IMR-90 (cell line): ENCODE measurements at regions not wholly inside any gene's neighbourhood (a gene's known extent, or its start where the extent isn't known, plus 50 kb on each side); places are given as distances from the start of the nearest gene placed in this dataset.

Experiments
- ATAC-seq: fragments of 200-7000 bp; cut with Tn5 transposase; 2 replicates; pipeline ENCODE4 v1.9.1; 2020; ENCODE audit warnings: low read depth, mild to moderate bottlenecking, moderate library complexity
- BruUV-seq: library from RNA; stranded (reverse); fragments of 400-500 nt; replicated peaks from 2 replicates; lab custom pipeline; 2021; lab: Mats Ljungman, UMichigan
- CTCF ChIA-PET: fragments of 300-600 bp; formaldehyde crosslinking; extraction: SDS; loops from one replicate; lab custom pipeline; 2021; ENCODE audit warnings: antibody characterized with exemption; lab: Yijun Ruan, JAX
- POLR2A ChIA-PET: fragments of 300-600 bp; sonication (Branson Sonifier 250); formaldehyde crosslinking; loops from one replicate; lab custom pipeline; 2022; ENCODE audit warnings: antibody characterized with exemption; ENCODE audit not compliant: unreplicated experiment; lab: Charles Lee
- DNase-seq: peaks from one replicate; pipeline ENCODE4 v3.0.0; 2013
- H2AFZ ChIP-seq: replicated peaks from 2 replicates; pipeline ENCODE3; 2013; ENCODE audit warnings: low read length, mild to moderate bottlenecking; ENCODE audit not compliant: poor library complexity
- H2AK5ac ChIP-seq: 2 replicates; pipeline ENCODE4 v1.6.1; 2013; ENCODE audit warnings: low read depth, low read length, inconsistent platforms
- H2AK9ac ChIP-seq: replicated peaks from 2 replicates; pipeline ENCODE3; 2013; ENCODE audit warnings: mild to moderate bottlenecking, low read depth, low read length, moderate library complexity; ENCODE audit not compliant: poor library complexity
- H2BK120ac ChIP-seq: 2 replicates; pipeline ENCODE4 v1.6.1; 2013; ENCODE audit warnings: low read depth, low read length, inconsistent platforms
- H2BK15ac ChIP-seq: 3 replicates; pipeline ENCODE4 v1.6.1; 2013; ENCODE audit warnings: low read depth, low read length, inconsistent platforms
- H2BK20ac ChIP-seq: 2 replicates; pipeline ENCODE4 v1.6.1; 2013; ENCODE audit warnings: low read depth, mild to moderate bottlenecking, inconsistent platforms, low read length, moderate library complexity
- H2BK5ac ChIP-seq: 2 replicates; pipeline ENCODE4 v1.6.1; 2013; ENCODE audit warnings: mild to moderate bottlenecking, low read depth, low read length, inconsistent platforms; ENCODE audit not compliant: poor library complexity, severe bottlenecking
- H3K14ac ChIP-seq: replicated peaks from 2 replicates; pipeline ENCODE4 v1.6.1; 2013; ENCODE audit warnings: low read depth, low read length, inconsistent platforms
- H3K18ac ChIP-seq: 2 replicates; pipeline ENCODE4 v1.6.1; 2013; ENCODE audit warnings: low read depth, low read length, control low read depth
- H3K23ac ChIP-seq: 2 replicates; pipeline ENCODE4 v1.6.1; 2013; ENCODE audit warnings: low read depth, low read length, inconsistent platforms
- H3K27ac ChIP-seq: 2 replicates; pipeline ENCODE4 v1.5.1; 2013; ENCODE audit warnings: mild to moderate bottlenecking, control low read depth, low read length; ENCODE audit not compliant: insufficient read depth
- H3K27me3 ChIP-seq: 2 replicates; pipeline ENCODE4 v1.6.1; 2013; ENCODE audit warnings: low read length; ENCODE audit not compliant: control insufficient read depth, insufficient read depth
- H3K36me3 ChIP-seq: 2 replicates; pipeline ENCODE4 v1.6.1; 2013; ENCODE audit warnings: low read length, mixed read lengths; ENCODE audit not compliant: control insufficient read depth, insufficient read depth
- H3K4ac ChIP-seq: 2 replicates; pipeline ENCODE4 v1.6.1; 2013; ENCODE audit warnings: low read depth, low read length, inconsistent platforms
- H3K4me1 ChIP-seq: 2 replicates; pipeline ENCODE4 v1.6.1; 2013; ENCODE audit warnings: low read length, mixed read lengths; ENCODE audit not compliant: control insufficient read depth, insufficient read depth
- H3K4me2 ChIP-seq: 2 replicates; pipeline ENCODE4 v1.6.1; 2013; ENCODE audit warnings: low read depth, mild to moderate bottlenecking, control low read depth, low read length, moderate library complexity
- H3K4me3 ChIP-seq: 2 replicates; pipeline ENCODE4 v1.5.1; 2013; ENCODE audit warnings: low read depth, mild to moderate bottlenecking, control low read depth, low read length, moderate library complexity; ENCODE audit not compliant: insufficient read depth
- H3K56ac ChIP-seq: 2 replicates; pipeline ENCODE4 v1.6.1; 2013; ENCODE audit warnings: low read length, inconsistent platforms; ENCODE audit not compliant: insufficient read depth; ENCODE audit errors: extremely low read depth
- H3K79me1 ChIP-seq, 2 experiments: 2 replicates each; pipeline ENCODE4 v1.6.1; 2013; ENCODE audit warnings: low read length in 2 of 2, inconsistent platforms in 1 of 2, low read depth in 1 of 2
- H3K9ac ChIP-seq: 2 replicates; pipeline ENCODE4 v1.6.1; 2013; ENCODE audit warnings: low read depth, low read length, control low read depth
- H3K9me1 ChIP-seq: 2 replicates; pipeline ENCODE4 v1.6.1; 2013; ENCODE audit warnings: low read length, inconsistent platforms; ENCODE audit not compliant: insufficient read depth
- H3K9me3 ChIP-seq: 2 replicates; pipeline ENCODE4 v1.6.1; 2013; ENCODE audit warnings: low read length; ENCODE audit not compliant: control insufficient read depth, insufficient read depth
- H4K20me1 ChIP-seq: 2 replicates; pipeline ENCODE4 v1.6.1; 2013; ENCODE audit warnings: low read length, inconsistent platforms; ENCODE audit not compliant: insufficient read depth
- H4K5ac ChIP-seq: 2 replicates; pipeline ENCODE4 v1.6.1; 2013; ENCODE audit warnings: mild to moderate bottlenecking, low read depth, low read length, control low read depth
- H4K8ac ChIP-seq, 2 experiments: 2 replicates each; pipeline ENCODE4 v1.6.1; 2013; ENCODE audit warnings: low read depth in 2 of 2, low read length in 2 of 2, control low read depth in 1 of 2, inconsistent platforms in 1 of 2
- H4K91ac ChIP-seq: 2 replicates; pipeline ENCODE4 v1.6.1; 2013; ENCODE audit warnings: low read depth, low read length, inconsistent platforms; ENCODE audit not compliant: insufficient read depth
- BHLHE40 ChIP-seq: fragments of 150-350 bp; IDR thresholded peaks from 2 replicates; pipeline ENCODE4 v1.6.1; 2016; ENCODE audit warnings: mild to moderate bottlenecking, low read depth, low read length
- CEBPB ChIP-seq: IDR thresholded peaks from 2 replicates; pipeline ENCODE4 v1.6.1; 2012; ENCODE audit warnings: low read depth, low read length, improper control_type of control experiment
- CHD1 ChIP-seq: IDR thresholded peaks from 2 replicates; pipeline ENCODE4 v1.6.1; 2012; ENCODE audit warnings: low read depth, low read length, improper control_type of control experiment
- FOS ChIP-seq: fragments of 150-350 bp; IDR thresholded peaks from 2 replicates; pipeline ENCODE4 v1.6.1; 2016; ENCODE audit warnings: low read depth, low read length
- MAFK ChIP-seq: IDR thresholded peaks from 2 replicates; pipeline ENCODE4 v1.6.1; 2012; ENCODE audit warnings: low read depth, low read length, improper control_type of control experiment
- MAZ ChIP-seq: IDR thresholded peaks from 2 replicates; pipeline ENCODE4 v1.6.1; 2012; ENCODE audit warnings: low read depth, mild to moderate bottlenecking, low read length, improper control_type of control experiment, moderate library complexity, borderline replicate concordance
- MXI1 ChIP-seq: IDR thresholded peaks from 2 replicates; pipeline ENCODE4 v1.6.1; 2012; ENCODE audit warnings: low read depth, mild to moderate bottlenecking, low read length, moderate library complexity, borderline replicate concordance
- NFE2L2 ChIP-seq: fragments of 150-350 bp; IDR thresholded peaks from 2 replicates; pipeline ENCODE4 v1.6.1; 2016; ENCODE audit warnings: low read depth, mild to moderate bottlenecking, low read length
- POLR2A ChIP-seq: IDR thresholded peaks from 2 replicates; pipeline ENCODE4 v1.6.1; 2012; ENCODE audit warnings: mild to moderate bottlenecking, low read depth, low read length
- RCOR1 ChIP-seq: IDR thresholded peaks from 2 replicates; pipeline ENCODE4 v1.6.1; 2012; ENCODE audit warnings: mild to moderate bottlenecking, low read length, improper control_type of control experiment; ENCODE audit not compliant: insufficient replicate concordance
- SMC3 ChIP-seq: fragments of 150-350 bp; IDR thresholded peaks from 2 replicates; pipeline ENCODE4 v1.6.1; 2016; ENCODE audit warnings: low read depth, mild to moderate bottlenecking, antibody characterized with exemption, low read length, moderate library complexity
- WGBS, 2 experiments: methylation state at CpG; one replicate each; pipeline versions ENCODE4 v1.1.5 to v1.1.7; 2013; ENCODE audit warnings: missing lambda C conversion rate in 2 of 2; ENCODE audit not compliant: insufficient read length in 1 of 2; ENCODE audit errors: extremely low coverage in 2 of 2; 5-methylcytosine and 5-hydroxymethylcytosine counted together
- dilution Hi-C: fragments of 300-500 bp; cut with HindIII; formaldehyde crosslinking; loops from one replicate; pipeline ENCODE4 v1.14.3; 2018; ENCODE audit warnings: low sequenced_read_pairs; ENCODE audit not compliant: unreplicated experiment
- in situ Hi-C: fragments of 300-500 bp; cut with MboI; formaldehyde crosslinking; loops from 3 replicates; pipeline ENCODE4 v1.14.3; 2019; ENCODE audit warnings: low sequenced_read_pairs, inconsistent platforms, mixed read lengths
- intact Hi-C: fragments of 100-400 bp; cut with micrococcal nuclease; formaldehyde crosslinking; loops from 2 replicates; pipeline ENCODE4 v1.10.0; 2022
- TF ChIP-seq, protein P1 (sequence below): conservative IDR thresholded peaks from 2 replicates; pipeline ENCODE4 v1.5.1; 2012; ENCODE audit warnings: mild to moderate bottlenecking, low read depth, low read length, improper control_type of control experiment
- TF ChIP-seq, protein P2 (sequence below): fragments of 150-350 bp; IDR thresholded peaks from 2 replicates; pipeline ENCODE4 v1.6.1; 2016; ENCODE audit warnings: low read depth, mild to moderate bottlenecking, low read length, moderate library complexity, borderline replicate concordance
- TF ChIP-seq, protein P3 (sequence below): fragments of 150-350 bp; IDR thresholded peaks from 2 replicates; pipeline ENCODE4 v1.6.1; 2017; ENCODE audit warnings: mild to moderate bottlenecking, antibody characterized with exemption, low read length, low read depth

DNA sequence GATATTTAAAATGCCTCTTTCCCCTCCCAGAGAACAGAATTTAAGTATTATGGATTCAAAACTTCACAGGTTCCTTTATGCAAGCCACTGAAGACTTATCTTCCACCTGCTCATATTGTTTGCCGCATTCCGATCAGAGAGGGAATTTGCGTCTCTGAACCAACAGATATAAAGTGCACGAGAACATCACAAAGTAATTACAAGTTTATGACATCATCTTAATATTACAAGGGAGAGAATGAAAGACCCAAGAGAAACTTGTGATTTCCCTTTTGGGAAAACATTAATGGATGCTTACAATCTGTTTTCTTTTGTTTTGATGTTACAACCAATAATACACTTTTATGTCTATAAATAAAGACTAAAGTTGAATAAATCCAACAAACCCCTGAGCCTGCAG lies 631.0 kb downstream of the BCL11A start:
- TF ChIP-seq, protein P1, sequence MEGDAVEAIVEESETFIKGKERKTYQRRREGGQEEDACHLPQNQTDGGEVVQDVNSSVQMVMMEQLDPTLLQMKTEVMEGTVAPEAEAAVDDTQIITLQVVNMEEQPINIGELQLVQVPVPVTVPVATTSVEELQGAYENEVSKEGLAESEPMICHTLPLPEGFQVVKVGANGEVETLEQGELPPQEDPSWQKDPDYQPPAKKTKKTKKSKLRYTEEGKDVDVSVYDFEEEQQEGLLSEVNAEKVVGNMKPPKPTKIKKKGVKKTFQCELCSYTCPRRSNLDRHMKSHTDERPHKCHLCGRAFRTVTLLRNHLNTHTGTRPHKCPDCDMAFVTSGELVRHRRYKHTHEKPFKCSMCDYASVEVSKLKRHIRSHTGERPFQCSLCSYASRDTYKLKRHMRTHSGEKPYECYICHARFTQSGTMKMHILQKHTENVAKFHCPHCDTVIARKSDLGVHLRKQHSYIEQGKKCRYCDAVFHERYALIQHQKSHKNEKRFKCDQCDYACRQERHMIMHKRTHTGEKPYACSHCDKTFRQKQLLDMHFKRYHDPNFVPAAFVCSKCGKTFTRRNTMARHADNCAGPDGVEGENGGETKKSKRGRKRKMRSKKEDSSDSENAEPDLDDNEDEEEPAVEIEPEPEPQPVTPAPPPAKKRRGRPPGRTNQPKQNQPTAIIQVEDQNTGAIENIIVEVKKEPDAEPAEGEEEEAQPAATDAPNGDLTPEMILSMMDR, result no peak
- TF ChIP-seq CEBPB (no peak), CHD1 (no peak), NFE2L2 (no peak), MAFK (no peak), MXI1 (no peak), POLR2A (no peak), FOS (no peak), BHLHE40 (no peak), MAZ (no peak), RCOR1 (no peak), SMC3 (no peak)
- TF ChIP-seq, protein P2, sequence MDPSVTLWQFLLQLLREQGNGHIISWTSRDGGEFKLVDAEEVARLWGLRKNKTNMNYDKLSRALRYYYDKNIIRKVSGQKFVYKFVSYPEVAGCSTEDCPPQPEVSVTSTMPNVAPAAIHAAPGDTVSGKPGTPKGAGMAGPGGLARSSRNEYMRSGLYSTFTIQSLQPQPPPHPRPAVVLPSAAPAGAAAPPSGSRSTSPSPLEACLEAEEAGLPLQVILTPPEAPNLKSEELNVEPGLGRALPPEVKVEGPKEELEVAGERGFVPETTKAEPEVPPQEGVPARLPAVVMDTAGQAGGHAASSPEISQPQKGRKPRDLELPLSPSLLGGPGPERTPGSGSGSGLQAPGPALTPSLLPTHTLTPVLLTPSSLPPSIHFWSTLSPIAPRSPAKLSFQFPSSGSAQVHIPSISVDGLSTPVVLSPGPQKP, result no peak
- TF ChIP-seq, protein P3, sequence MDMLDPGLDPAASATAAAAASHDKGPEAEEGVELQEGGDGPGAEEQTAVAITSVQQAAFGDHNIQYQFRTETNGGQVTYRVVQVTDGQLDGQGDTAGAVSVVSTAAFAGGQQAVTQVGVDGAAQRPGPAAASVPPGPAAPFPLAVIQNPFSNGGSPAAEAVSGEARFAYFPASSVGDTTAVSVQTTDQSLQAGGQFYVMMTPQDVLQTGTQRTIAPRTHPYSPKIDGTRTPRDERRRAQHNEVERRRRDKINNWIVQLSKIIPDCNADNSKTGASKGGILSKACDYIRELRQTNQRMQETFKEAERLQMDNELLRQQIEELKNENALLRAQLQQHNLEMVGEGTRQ, result no peak
- Histone ChIP-seq H3K18ac (no peak overlapping the region), H3K9me3 (no peaks in the 10 kb centered on the region), H3K4ac (no peak overlapping the region), H3K4me1 (no peaks in the 10 kb centered on the region), H4K91ac (no peak overlapping the region), H3K4me3 (no peak overlapping the region), H3K14ac (no peak overlapping the region), H2AK9ac (no peak overlapping the region), H3K23ac (no peak overlapping the region), H3K27ac (no peak overlapping the region), H3K9me1 (no peaks in the 10 kb centered on the region), H4K5ac (no peak overlapping the region), H2BK5ac (no peak overlapping the region), H2BK20ac (no peak overlapping the region), H2BK15ac (no peak overlapping the region), H3K27me3 (no peaks in the 10 kb centered on the region), H3K4me2 (no peak overlapping the region), H4K20me1 (no peaks in the 10 kb centered on the region), H3K79me1 (no peaks in the 10 kb centered on the region), H2BK120ac (no peak overlapping the region), H2AK5ac (no peak overlapping the region), H2AFZ (no peak overlapping the region), H3K36me3 (no peaks in the 10 kb centered on the region), H3K9ac (no peak overlapping the region), H4K8ac (no peak overlapping the region), H3K56ac (no peak overlapping the region)
- intact Hi-C loops (no loop called here), dilution Hi-C loops (no loop called here), in situ Hi-C loops (no loop called here)
- ATAC-seq (no peak), DNase-seq (no peak)
- POLR2A ChIA-PET, result no interaction called here
- no CpG with 5 or more reads among the region's 4 CpGs for WGBS, 2 experiments
- no TSS peak for BruUV-seq
- CTCF ChIA-PET, result interaction anchor here (0.6 kb wide), 1 partner anchor 454 kb away, joined by 3 read pairs; no protein-coding TSS in a partner anchor
